Gastrocnemius medialis (tissue), 4 donors: ENCODE measurements at regions not wholly inside any gene's neighbourhood (a gene's known extent, or its start where the extent isn't known, plus 50 kb on each side); places are given as distances from the start of the nearest gene placed in this dataset.

Source experiments
- CTCF ChIP-seq, 5 experiments: fragments of 450-650 bp in 3 of 5; fragments of 200-600 bp in 2 of 5; sonication (generic) in 2 of 5; IDR thresholded peaks in 4 of 5; conservative IDR thresholded peaks in 1 of 5; 1 replicate in 4 of 5; 2 replicates in 1 of 5; pipeline ENCODE4 v1.5.1; 2016 to 2019; ENCODE audit warnings: antibody characterized with exemption in 5 of 5, mild to moderate bottlenecking in 3 of 5, moderate library complexity in 3 of 5
- POLR2A ChIP-seq, 2 donors: fragments of 450-650 bp; IDR thresholded peaks; one replicate each; pipeline ENCODE4 v1.6.1; 2017; ENCODE audit warnings: antibody characterized with exemption in 2 of 2, mild to moderate bottlenecking in 2 of 2, moderate library complexity in 2 of 2

GRCh38 chr13:104510422-104510821, 1444.2 kb upstream of the SLC10A2 start:
- no peak for TF ChIP-seq CTCF (IDR thresholded peaks at IDR 0.05 in 4 of 5, conservative IDR thresholded peaks at IDR 0.05 in 1 of 5)
- TF ChIP-seq POLR2A (IDR thresholded peaks at IDR 0.05), result no peak
